ENCODE measurements at regions not wholly inside any gene's neighbourhood (a gene's known extent, or its start where the extent isn't known, plus 50 kb on each side); places are given as distances from the start of the nearest gene placed in this dataset.

- FAIRE-seq (no peak), DNase-seq (ENCODE audit: low read depth in 1 of 2, low spot score in 1 of 2) (no peak), ATAC-seq (no peak)
- no peak overlapping the region for H3K4me3 ChIP-seq
- no peaks in the 10 kb centered on the region for H3K4me1 ChIP-seq
- H3K27ac ChIP-seq = no peak overlapping the region
- no peak overlapping the region for H3K4me2 ChIP-seq
- 11% methylated on average over 3 of the region's 3 CpGs for WGBS (ENCODE audit: missing lambda C conversion rate)
- TF ChIP-seq RAD21 (conservative IDR thresholded peaks at IDR 0.05 in 1 of 2, IDR thresholded peaks at IDR 0.05 in 1 of 2) = no peak
- no peak for TF ChIP-seq FOXS1 (CRISPR knock-in tag; IDR thresholded peaks at IDR 0.05)
- TF ChIP-seq FOSB (CRISPR knock-in tag; IDR thresholded peaks at IDR 0.05) = no peak
- TF ChIP-seq, protein P1, sequence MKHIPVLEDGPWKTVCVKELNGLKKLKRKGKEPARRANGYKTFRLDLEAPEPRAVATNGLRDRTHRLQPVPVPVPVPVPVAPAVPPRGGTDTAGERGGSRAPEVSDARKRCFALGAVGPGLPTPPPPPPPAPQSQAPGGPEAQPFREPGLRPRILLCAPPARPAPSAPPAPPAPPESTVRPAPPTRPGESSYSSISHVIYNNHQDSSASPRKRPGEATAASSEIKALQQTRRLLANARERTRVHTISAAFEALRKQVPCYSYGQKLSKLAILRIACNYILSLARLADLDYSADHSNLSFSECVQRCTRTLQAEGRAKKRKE (CRISPR knock-in tag; IDR thresholded peaks at IDR 0.05; ENCODE audit: low read depth) = no peak
- no peak for TF ChIP-seq MAZ (IDR thresholded peaks at IDR 0.05; ENCODE audit: borderline replicate concordance, low read depth, low read length)
- no peak for TF ChIP-seq CBX2 (IDR thresholded peaks at IDR 0.05; ENCODE audit: borderline replicate concordance, low read depth)
- TF ChIP-seq CHD2 (IDR thresholded peaks at IDR 0.05; ENCODE audit: low read length, partially characterized antibody) = no peak
- peaks cover 14% of the 10 kb centered on the region; the same call in 2 of the 3 replicates for H3K9me3 ChIP-seq
- POLR2A ChIA-PET = no interaction called here
- CTCF ChIA-PET = no interaction called here
These were observed 1956.0 kb upstream of the LRRTM1 start for GRCh38 chr2:82260521-82260920.

DNA sequence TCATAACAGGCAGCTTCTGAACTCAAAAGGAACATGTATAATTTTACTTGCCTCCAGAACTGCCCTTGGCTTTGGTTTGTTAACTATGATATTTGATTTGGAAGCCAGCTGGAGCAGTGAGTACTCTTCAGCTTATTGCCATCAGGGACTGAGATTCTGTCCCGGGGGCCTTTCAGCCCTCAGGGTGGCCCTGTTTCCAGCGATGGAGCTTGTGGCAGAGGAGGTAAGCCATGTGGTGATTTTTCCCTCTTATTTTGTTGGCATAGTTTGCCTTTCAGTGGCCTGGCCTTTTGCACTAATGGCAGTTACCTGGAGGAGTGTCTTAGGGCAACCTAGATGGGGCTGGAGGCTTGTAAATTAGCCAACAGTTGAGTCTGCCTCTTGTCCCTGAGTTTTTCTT lies 1955.0 kb upstream of the LRRTM1 start:
- ChIA-PET CTCF (no interaction called here), POLR2A (no interaction called here)
- WGBS (ENCODE audit: missing lambda C conversion rate) = 4% methylated on average over 2 of the region's 2 CpGs
- H3K9me3 ChIP-seq = peaks cover 14% of the 10 kb centered on the region; the same call in 2 of the 3 replicates
- H3K27ac ChIP-seq = no peak overlapping the region
- no peak for FAIRE-seq
- no peak for DNase-seq (ENCODE audit: low read depth in 1 of 2, low spot score in 1 of 2)
- no peak overlapping the region for H3K4me3 ChIP-seq
- no peak for ATAC-seq
- no peak overlapping the region for H3K4me2 ChIP-seq
- H3K4me1 ChIP-seq = no peaks in the 10 kb centered on the region
- TF ChIP-seq, protein P2, sequence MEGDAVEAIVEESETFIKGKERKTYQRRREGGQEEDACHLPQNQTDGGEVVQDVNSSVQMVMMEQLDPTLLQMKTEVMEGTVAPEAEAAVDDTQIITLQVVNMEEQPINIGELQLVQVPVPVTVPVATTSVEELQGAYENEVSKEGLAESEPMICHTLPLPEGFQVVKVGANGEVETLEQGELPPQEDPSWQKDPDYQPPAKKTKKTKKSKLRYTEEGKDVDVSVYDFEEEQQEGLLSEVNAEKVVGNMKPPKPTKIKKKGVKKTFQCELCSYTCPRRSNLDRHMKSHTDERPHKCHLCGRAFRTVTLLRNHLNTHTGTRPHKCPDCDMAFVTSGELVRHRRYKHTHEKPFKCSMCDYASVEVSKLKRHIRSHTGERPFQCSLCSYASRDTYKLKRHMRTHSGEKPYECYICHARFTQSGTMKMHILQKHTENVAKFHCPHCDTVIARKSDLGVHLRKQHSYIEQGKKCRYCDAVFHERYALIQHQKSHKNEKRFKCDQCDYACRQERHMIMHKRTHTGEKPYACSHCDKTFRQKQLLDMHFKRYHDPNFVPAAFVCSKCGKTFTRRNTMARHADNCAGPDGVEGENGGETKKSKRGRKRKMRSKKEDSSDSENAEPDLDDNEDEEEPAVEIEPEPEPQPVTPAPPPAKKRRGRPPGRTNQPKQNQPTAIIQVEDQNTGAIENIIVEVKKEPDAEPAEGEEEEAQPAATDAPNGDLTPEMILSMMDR (IDR thresholded peaks at IDR 0.05) = no peak
- no peak for TF ChIP-seq RFX5 (IDR thresholded peaks at IDR 0.05)

DNA sequence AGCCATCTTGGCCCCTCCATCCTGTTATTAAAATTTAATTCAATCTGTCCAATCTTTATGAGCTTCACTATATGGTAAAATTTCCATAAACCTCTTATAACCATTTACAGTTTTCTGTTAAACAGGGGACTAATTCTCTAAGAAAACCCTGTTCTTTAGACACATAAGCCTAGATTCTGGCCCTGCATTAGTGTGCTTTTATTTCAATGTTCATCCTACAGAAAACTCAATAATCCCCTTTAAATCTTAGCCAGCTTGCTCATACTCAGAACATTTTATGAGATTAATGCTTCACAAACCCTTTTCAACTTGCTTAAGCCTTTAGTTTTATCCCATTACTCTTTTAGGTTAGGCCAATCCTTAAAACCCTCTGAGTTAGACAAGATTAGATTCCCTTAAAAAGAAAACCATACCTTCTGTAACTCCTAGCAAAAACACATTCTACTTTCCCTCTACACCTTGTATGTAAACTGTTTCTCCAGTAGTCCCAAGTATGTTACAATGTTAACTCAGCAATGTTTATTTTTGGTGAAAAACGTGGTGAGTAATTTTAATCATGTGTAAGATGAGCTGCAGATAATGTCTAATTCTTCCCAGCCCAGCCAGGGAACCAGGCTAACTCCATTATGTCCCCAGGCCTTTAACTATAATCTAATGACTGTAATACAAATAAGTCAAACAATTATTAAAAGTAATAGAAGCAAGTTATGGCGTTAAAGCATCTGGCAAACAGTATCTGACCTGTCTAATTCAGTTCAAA lies 1953.4 kb upstream of the LRRTM1 start:
- Histone ChIP-seq H3K4me1 (no peaks in the 10 kb centered on the region), H3K9me3 (peaks cover 14% of the 10 kb centered on the region; the same call in 2 of the 3 replicates), H3K4me3 (no peak overlapping the region), H3K4me2 (no peak overlapping the region), H3K27ac (no peak overlapping the region)
- CTCF ChIA-PET = interaction anchor here (0.5 kb wide), 1 partner anchor 492 kb away, joined by 3 read pairs; no protein-coding TSS in a partner anchor
- POLR2A ChIA-PET = no interaction called here
- TF ChIP-seq FOXS1 (CRISPR knock-in tag; IDR thresholded peaks at IDR 0.05) (no peak), FOSB (CRISPR knock-in tag; IDR thresholded peaks at IDR 0.05) (no peak), MAFK (IDR thresholded peaks at IDR 0.05; ENCODE audit: partially characterized antibody) (no peak), CBX2 (IDR thresholded peaks at IDR 0.05; ENCODE audit: borderline replicate concordance, low read depth) (no peak), RARB (CRISPR knock-in tag; IDR thresholded peaks at IDR 0.05) (no peak), RAD21 (conservative IDR thresholded peaks at IDR 0.05 in 1 of 2, IDR thresholded peaks at IDR 0.05 in 1 of 2) (no peak), EP300 (IDR thresholded peaks at IDR 0.05) (no peak), NFE2L2 (conservative IDR thresholded peaks at IDR 0.05; ENCODE audit: low read length) (no peak), CHD2 (IDR thresholded peaks at IDR 0.05; ENCODE audit: low read length, partially characterized antibody) (no peak), PHF8 (IDR thresholded peaks at IDR 0.05; ENCODE audit: borderline replicate concordance, low read depth) (no peak), NPAS2 (CRISPR knock-in tag; IDR thresholded peaks at IDR 0.05; ENCODE audit: borderline replicate concordance) (no peak), POLR2A (IDR thresholded peaks at IDR 0.05; ENCODE audit: low read length) (no peak), HOXB5 (CRISPR knock-in tag; IDR thresholded peaks at IDR 0.05) (no peak), MYC (IDR thresholded peaks at IDR 0.05; ENCODE audit: borderline replicate concordance, low read length) (no peak), TFCP2L1 (CRISPR knock-in tag; IDR thresholded peaks at IDR 0.05) (no peak), JUNB (IDR thresholded peaks at IDR 0.05) (no peak)
- TF ChIP-seq, protein P3, sequence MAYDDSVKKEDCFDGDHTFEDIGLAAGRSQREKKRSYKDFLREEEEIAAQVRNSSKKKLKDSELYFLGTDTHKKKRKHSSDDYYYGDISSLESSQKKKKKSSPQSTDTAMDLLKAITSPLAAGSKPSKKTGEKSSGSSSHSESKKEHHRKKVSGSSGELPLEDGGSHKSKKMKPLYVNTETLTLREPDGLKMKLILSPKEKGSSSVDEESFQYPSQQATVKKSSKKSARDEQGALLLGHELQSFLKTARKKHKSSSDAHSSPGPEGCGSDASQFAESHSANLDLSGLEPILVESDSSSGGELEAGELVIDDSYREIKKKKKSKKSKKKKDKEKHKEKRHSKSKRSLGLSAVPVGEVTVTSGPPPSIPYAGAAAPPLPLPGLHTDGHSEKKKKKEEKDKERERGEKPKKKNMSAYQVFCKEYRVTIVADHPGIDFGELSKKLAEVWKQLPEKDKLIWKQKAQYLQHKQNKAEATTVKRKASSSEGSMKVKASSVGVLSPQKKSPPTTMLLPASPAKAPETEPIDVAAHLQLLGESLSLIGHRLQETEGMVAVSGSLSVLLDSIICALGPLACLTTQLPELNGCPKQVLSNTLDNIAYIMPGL (CRISPR knock-in tag; IDR thresholded peaks at IDR 0.05; ENCODE audit: borderline replicate concordance) = no peak
- TF ChIP-seq, protein P4, sequence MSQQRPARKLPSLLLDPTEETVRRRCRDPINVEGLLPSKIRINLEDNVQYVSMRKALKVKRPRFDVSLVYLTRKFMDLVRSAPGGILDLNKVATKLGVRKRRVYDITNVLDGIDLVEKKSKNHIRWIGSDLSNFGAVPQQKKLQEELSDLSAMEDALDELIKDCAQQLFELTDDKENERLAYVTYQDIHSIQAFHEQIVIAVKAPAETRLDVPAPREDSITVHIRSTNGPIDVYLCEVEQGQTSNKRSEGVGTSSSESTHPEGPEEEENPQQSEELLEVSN (IDR thresholded peaks at IDR 0.05; ENCODE audit: borderline replicate concordance, low read depth) = no peak
- TF ChIP-seq, protein P5, sequence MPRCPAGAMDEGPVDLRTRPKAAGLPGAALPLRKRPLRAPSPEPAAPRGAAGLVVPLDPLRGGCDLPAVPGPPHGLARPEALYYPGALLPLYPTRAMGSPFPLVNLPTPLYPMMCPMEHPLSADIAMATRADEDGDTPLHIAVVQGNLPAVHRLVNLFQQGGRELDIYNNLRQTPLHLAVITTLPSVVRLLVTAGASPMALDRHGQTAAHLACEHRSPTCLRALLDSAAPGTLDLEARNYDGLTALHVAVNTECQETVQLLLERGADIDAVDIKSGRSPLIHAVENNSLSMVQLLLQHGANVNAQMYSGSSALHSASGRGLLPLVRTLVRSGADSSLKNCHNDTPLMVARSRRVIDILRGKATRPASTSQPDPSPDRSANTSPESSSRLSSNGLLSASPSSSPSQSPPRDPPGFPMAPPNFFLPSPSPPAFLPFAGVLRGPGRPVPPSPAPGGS (IDR thresholded peaks at IDR 0.05) = no peak
- DNase-seq (ENCODE audit: low read depth in 1 of 2, low spot score in 1 of 2) (no peak), FAIRE-seq (no peak), ATAC-seq (no peak)
- under 1% methylated on average over 2 of the region's 2 CpGs for WGBS (ENCODE audit: missing lambda C conversion rate)
